ENCODE measurements at regions not wholly inside any gene's neighbourhood (a gene's known extent, or its start where the extent isn't known, plus 50 kb on each side); places are given as distances from the start of the nearest gene placed in this dataset.

DNA sequence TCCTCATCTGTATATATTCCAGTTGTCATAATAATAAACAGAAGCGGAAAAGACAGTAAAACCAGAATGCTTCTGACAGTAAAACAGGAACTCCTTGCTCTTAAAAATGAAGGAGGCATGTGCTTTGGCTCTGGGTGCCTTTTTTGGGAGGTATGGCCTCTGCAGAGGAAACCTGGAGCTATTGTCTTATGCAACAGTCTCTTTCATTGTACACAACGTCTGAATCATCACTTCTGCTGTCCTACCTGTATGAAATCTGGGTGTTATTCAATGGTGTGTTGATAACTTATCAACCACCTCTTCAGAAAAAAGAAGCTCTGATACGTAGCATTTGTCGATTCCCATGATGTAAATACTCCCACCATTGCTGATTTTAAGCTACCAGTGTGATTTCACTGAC lies 64.8 kb downstream of the CDCA7 start:
- Histone ChIP-seq H4K20me1 (ENCODE audit: low read depth) (no peaks in the 10 kb centered on the region), H3K36me3 (no peaks in the 10 kb centered on the region), H3K4me3 (no peak overlapping the region), H3K9ac (no peak overlapping the region), H3F3A (ENCODE audit: low read depth) (peaks cover 17% of the 10 kb centered on the region), H3K9me3 (ENCODE audit: low read depth) (no peaks in the 10 kb centered on the region), H3K27ac (no peak overlapping the region), H3K27me3 (no peaks in the 10 kb centered on the region), H2AFZ (replicated peaks) (no peak overlapping the region), H3K4me1 (peaks cover 18% of the 10 kb centered on the region), H3K4me2 (no peak overlapping the region), H3K79me2 (ENCODE audit: low read depth) (no peaks in the 10 kb centered on the region)
- Mint-ChIP-seq H3K36me3 (no peaks in the 10 kb centered on the region), H3K9me3 (peaks cover 7% of the 10 kb centered on the region), H3K27ac (no peak overlapping the region), H3K27me3 (ENCODE audit: insufficient read depth, low read depth) (peaks cover 10% of the 10 kb centered on the region), H3K4me1 (peaks cover 24% of the 10 kb centered on the region), H3K4me3 (no peak overlapping the region)
- no peak for TF ChIP-seq EZH2 (IDR thresholded peaks at IDR 0.05)
- TF ChIP-seq, protein P1, sequence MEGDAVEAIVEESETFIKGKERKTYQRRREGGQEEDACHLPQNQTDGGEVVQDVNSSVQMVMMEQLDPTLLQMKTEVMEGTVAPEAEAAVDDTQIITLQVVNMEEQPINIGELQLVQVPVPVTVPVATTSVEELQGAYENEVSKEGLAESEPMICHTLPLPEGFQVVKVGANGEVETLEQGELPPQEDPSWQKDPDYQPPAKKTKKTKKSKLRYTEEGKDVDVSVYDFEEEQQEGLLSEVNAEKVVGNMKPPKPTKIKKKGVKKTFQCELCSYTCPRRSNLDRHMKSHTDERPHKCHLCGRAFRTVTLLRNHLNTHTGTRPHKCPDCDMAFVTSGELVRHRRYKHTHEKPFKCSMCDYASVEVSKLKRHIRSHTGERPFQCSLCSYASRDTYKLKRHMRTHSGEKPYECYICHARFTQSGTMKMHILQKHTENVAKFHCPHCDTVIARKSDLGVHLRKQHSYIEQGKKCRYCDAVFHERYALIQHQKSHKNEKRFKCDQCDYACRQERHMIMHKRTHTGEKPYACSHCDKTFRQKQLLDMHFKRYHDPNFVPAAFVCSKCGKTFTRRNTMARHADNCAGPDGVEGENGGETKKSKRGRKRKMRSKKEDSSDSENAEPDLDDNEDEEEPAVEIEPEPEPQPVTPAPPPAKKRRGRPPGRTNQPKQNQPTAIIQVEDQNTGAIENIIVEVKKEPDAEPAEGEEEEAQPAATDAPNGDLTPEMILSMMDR (IDR thresholded peaks at IDR 0.05): no peak
- no peak for TF ChIP-seq EZH2phosphoT487 (IDR thresholded peaks at IDR 0.05)
- DNase-seq (ENCODE audit: low spot score): no peak

DNA sequence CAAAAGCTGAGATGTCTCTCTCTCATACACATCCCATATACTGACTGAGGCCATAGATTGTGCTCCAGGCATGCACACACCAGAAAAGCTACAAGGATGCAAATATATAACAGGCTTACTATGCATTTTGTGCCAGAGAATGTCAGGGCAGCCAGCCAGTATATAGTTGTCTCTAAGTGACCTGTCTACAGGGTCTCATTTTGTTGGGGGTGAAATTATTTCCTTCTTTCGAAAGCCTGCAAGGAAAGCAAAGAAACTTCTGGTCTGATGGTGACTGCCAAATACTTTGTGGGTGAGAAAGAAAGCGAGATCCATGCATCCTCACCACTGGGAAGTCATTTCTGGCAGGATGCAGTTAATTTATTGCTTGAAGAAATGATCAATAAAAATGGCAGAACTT lies 70.2 kb downstream of the CDCA7 start:
- DNase-seq (ENCODE audit: low spot score): no peak
- Histone ChIP-seq H3K36me3 (no peaks in the 10 kb centered on the region), H4K20me1 (ENCODE audit: low read depth) (no peaks in the 10 kb centered on the region), H3K27me3 (no peaks in the 10 kb centered on the region), H3K4me3 (no peak overlapping the region), H3K4me2 (no peak overlapping the region), H3K27ac (no peak overlapping the region), H3K9me3 (ENCODE audit: low read depth) (no peaks in the 10 kb centered on the region), H3K4me1 (no peaks in the 10 kb centered on the region), H3K9ac (no peak overlapping the region), H3F3A (ENCODE audit: low read depth) (no peaks in the 10 kb centered on the region), H3K79me2 (ENCODE audit: low read depth) (no peaks in the 10 kb centered on the region), H2AFZ (replicated peaks) (no peak overlapping the region)
- no peak overlapping the region for H3K27ac Mint-ChIP-seq
- peaks cover 6% of the 10 kb centered on the region for H3K4me1 Mint-ChIP-seq
- H3K36me3 Mint-ChIP-seq: no peaks in the 10 kb centered on the region
- peaks cover 12% of the 10 kb centered on the region for H3K9me3 Mint-ChIP-seq
- no peak overlapping the region for H3K4me3 Mint-ChIP-seq
- peaks cover 12% of the 10 kb centered on the region for H3K27me3 Mint-ChIP-seq (ENCODE audit: insufficient read depth, low read depth)
- TF ChIP-seq EZH2 (IDR thresholded peaks at IDR 0.05): no peak
- TF ChIP-seq, protein P1 (IDR thresholded peaks at IDR 0.05): no peak
- no peak for TF ChIP-seq EZH2phosphoT487 (IDR thresholded peaks at IDR 0.05)

- H3K36me3 ChIP-seq: no peaks in the 10 kb centered on the region
- Mint-ChIP-seq H3K27me3 (ENCODE audit: insufficient read depth, low read depth) (peaks cover 11% of the 10 kb centered on the region), H3K9me3 (peaks cover 7% of the 10 kb centered on the region), H3K4me3 (no peak overlapping the region), H3K4me1 (peaks cover 3% of the 10 kb centered on the region), H3K36me3 (no peaks in the 10 kb centered on the region), H3K27ac (no peak overlapping the region)
- no peaks in the 10 kb centered on the region for H3K4me1 ChIP-seq
- no peak for DNase-seq (ENCODE audit: low spot score)
- H3K27ac ChIP-seq: no peak overlapping the region
- H3K27me3 ChIP-seq: no peaks in the 10 kb centered on the region
- H3K79me2 ChIP-seq (ENCODE audit: low read depth): no peaks in the 10 kb centered on the region
- H3K4me2 ChIP-seq: no peak overlapping the region
- H3F3A ChIP-seq (ENCODE audit: low read depth): no peaks in the 10 kb centered on the region
- no peaks in the 10 kb centered on the region for H3K9me3 ChIP-seq (ENCODE audit: low read depth)
- TF ChIP-seq EZH2 (IDR thresholded peaks at IDR 0.05) (no peak), EZH2phosphoT487 (IDR thresholded peaks at IDR 0.05) (no peak)
- TF ChIP-seq, protein P1 (IDR thresholded peaks at IDR 0.05): no peak
- H2AFZ ChIP-seq (replicated peaks): no peak overlapping the region
- no peaks in the 10 kb centered on the region for H4K20me1 ChIP-seq (ENCODE audit: low read depth)
- H3K4me3 ChIP-seq: no peak overlapping the region
- no peak overlapping the region for H3K9ac ChIP-seq
Measured at GRCh38 chr2:173427887-173428668, 73.4 kb downstream of the CDCA7 start.

All from neural progenitor cell (in vitro differentiated cells).